ENCODE measurements at regions not wholly inside any gene's neighbourhood (a gene's known extent, or its start where the extent isn't known, plus 50 kb on each side); places are given as distances from the start of the nearest gene placed in this dataset.

- no peak for DNase-seq
- no CpG with 5 or more reads among the region's 6 CpGs for WGBS, 2 experiments (ENCODE audit: extremely low coverage in 2 of 2, insufficient read length in 1 of 2)
- Histone ChIP-seq H2BK5ac (ENCODE audit: low read depth, low read length, poor library complexity, severe bottlenecking) (no peak overlapping the region), H2BK20ac (ENCODE audit: low read depth, low read length) (no peak overlapping the region), H3K56ac (ENCODE audit: extremely low read depth, insufficient read depth, low read length) (no peak overlapping the region), H3K4ac (ENCODE audit: low read depth, low read length) (no peak overlapping the region), H3K27me3 (ENCODE audit: control insufficient read depth, insufficient read depth, low read length) (peaks cover 2% of the 10 kb centered on the region), H3K36me3 (ENCODE audit: control insufficient read depth, insufficient read depth, low read length) (no peaks in the 10 kb centered on the region), H2AFZ (replicated peaks; ENCODE audit: low read length, poor library complexity) (no peak overlapping the region), H4K20me1 (ENCODE audit: insufficient read depth, low read length) (no peaks in the 10 kb centered on the region), H3K4me1 (ENCODE audit: control insufficient read depth, insufficient read depth, low read length) (no peaks in the 10 kb centered on the region), H3K18ac (ENCODE audit: low read depth, low read length) (no peak overlapping the region), H3K4me3 (ENCODE audit: insufficient read depth, low read depth, low read length) (no peak overlapping the region), H3K79me1 (ENCODE audit: low read depth in 1 of 2, low read length in 2 of 2) (no peaks in the 10 kb centered on the region), H2BK15ac (ENCODE audit: low read depth, low read length) (no peak overlapping the region), H2BK120ac (ENCODE audit: low read depth, low read length) (no peak overlapping the region), H3K4me2 (ENCODE audit: low read depth, low read length) (no peak overlapping the region), H3K9me3 (ENCODE audit: control insufficient read depth, insufficient read depth, low read length) (no peaks in the 10 kb centered on the region), H4K91ac (ENCODE audit: insufficient read depth, low read depth, low read length) (no peak overlapping the region), H2AK5ac (ENCODE audit: low read depth, low read length) (no peak overlapping the region), H4K5ac (ENCODE audit: low read depth, low read length) (no peak overlapping the region), H3K9me1 (ENCODE audit: insufficient read depth, low read length) (no peaks in the 10 kb centered on the region), H3K27ac (ENCODE audit: insufficient read depth, low read length) (no peak overlapping the region), H3K14ac (replicated peaks; ENCODE audit: low read depth, low read length) (no peak overlapping the region), H4K8ac (ENCODE audit: low read depth in 2 of 2, low read length in 2 of 2) (no peak overlapping the region), H3K9ac (ENCODE audit: low read depth, low read length) (no peak overlapping the region), H3K23ac (ENCODE audit: low read depth, low read length) (no peak overlapping the region), H2AK9ac (replicated peaks; ENCODE audit: low read depth, low read length, poor library complexity) (no peak overlapping the region)
- ATAC-seq (ENCODE audit: low read depth), result no peak
- no TSS peak for BruUV-seq (replicated peaks)
- dilution Hi-C loops (cut with HindIII; ENCODE audit: low sequenced_read_pairs, unreplicated experiment), result no loop called here
- ChIA-PET CTCF (interaction anchor here (1.4 kb wide), 1 partner anchor 10 kb away, joined by 3 read pairs; no protein-coding TSS in a partner anchor), POLR2A (ENCODE audit: unreplicated experiment) (no interaction called here)
- in situ Hi-C loops (cut with MboI; ENCODE audit: low sequenced_read_pairs), result no loop called here
- intact Hi-C loops (cut with micrococcal nuclease), result no loop called here
- TF ChIP-seq USF2 (IDR thresholded peaks at IDR 0.05; ENCODE audit: low read depth, low read length) (no peak), RAD21 (IDR thresholded peaks at IDR 0.05; ENCODE audit: low read length) (no peak), NFE2L2 (IDR thresholded peaks at IDR 0.05; ENCODE audit: low read depth, low read length) (no peak), CHD1 (IDR thresholded peaks at IDR 0.05; ENCODE audit: low read depth, low read length) (no peak), MXI1 (IDR thresholded peaks at IDR 0.05; ENCODE audit: borderline replicate concordance, low read depth, low read length) (no peak)
Measured at GRCh38 chr16:51355875-51356274, 204.8 kb upstream of the SALL1 start.

Measured in IMR-90 (cell line).